Kidney epithelial cell (primary cell): ENCODE measurements at regions not wholly inside any gene's neighbourhood (a gene's known extent, or its start where the extent isn't known, plus 50 kb on each side); places are given as distances from the start of the nearest gene placed in this dataset.
"Not testable (repeated sequence)": the region's sequence is repeated elsewhere in the genome, so short reads cannot be mapped to it uniquely, and the experiment has no call there.

ENCODE experiments used
- DNase-seq: peaks from one replicate; pipeline ENCODE4 v3.0.0-alpha.2; 2010; ENCODE audit warnings: low read depth
- H3K27me3 ChIP-seq: 2 replicates; pipeline ENCODE4 v1.6.0; 2011; ENCODE audit warnings: low read length; ENCODE audit not compliant: control insufficient read depth, insufficient read depth
- H3K36me3 ChIP-seq: 2 replicates; pipeline ENCODE4 v1.5.1; 2011; ENCODE audit warnings: low read length; ENCODE audit not compliant: control insufficient read depth, insufficient read depth
- H3K4me3 ChIP-seq: 2 replicates; pipeline ENCODE4 v1.5.1; 2011; ENCODE audit warnings: low read depth, mild to moderate bottlenecking, control low read depth, low read length
- TF ChIP-seq, protein P1 (sequence below): IDR thresholded peaks from 2 replicates; pipeline ENCODE4 v1.5.1; 2011; ENCODE audit warnings: mild to moderate bottlenecking, moderate library complexity, low read length, control low read depth, inconsistent platforms; ENCODE audit not compliant: insufficient read depth, poor library complexity, severe bottlenecking

DNA sequence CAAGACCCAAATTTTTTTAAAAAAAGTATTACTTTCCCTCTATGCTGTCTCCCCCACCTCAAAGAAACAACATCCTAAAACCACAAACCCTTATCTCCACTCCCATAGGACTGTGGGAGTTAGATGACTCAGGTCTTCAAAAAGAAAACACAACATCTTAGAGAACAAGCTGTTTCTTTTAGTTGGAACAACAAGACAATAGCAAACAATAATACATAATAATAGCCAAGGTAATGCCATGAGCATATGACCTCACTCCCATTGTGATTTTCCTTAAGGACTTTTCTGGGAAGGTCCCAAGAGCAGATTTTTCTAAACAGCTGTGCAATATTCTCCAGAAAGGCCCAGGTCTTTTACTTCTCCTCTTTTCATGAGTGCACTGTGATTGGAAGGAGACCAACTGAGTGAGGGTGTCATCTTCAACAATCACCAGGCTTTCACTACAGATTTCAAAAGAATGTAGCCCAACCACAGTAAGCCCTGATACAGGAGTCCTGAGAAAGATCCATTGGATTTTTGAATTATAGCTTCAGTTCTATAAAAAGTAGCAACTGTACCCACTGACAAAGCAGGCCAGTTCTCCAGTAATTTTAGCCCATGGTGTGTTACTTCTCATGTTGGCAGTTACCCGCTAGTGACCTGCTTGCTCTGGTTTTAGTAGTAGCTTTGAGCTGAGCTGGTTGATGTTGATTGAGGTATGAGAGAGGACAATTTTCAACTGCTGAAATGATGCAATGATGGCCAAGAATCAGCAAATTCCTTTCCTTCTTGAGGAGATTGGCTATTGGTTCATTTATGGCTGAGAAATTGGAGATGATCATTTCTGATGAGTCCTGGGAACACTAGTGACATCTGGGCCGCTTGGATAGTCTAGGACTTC lies 144.5 kb upstream of the TCF4 start:
- no peaks in the 10 kb centered on the region for H3K36me3 ChIP-seq
- H3K27me3 ChIP-seq = no peaks in the 10 kb centered on the region
- no peak overlapping the region for H3K4me3 ChIP-seq
- TF ChIP-seq, protein P1, sequence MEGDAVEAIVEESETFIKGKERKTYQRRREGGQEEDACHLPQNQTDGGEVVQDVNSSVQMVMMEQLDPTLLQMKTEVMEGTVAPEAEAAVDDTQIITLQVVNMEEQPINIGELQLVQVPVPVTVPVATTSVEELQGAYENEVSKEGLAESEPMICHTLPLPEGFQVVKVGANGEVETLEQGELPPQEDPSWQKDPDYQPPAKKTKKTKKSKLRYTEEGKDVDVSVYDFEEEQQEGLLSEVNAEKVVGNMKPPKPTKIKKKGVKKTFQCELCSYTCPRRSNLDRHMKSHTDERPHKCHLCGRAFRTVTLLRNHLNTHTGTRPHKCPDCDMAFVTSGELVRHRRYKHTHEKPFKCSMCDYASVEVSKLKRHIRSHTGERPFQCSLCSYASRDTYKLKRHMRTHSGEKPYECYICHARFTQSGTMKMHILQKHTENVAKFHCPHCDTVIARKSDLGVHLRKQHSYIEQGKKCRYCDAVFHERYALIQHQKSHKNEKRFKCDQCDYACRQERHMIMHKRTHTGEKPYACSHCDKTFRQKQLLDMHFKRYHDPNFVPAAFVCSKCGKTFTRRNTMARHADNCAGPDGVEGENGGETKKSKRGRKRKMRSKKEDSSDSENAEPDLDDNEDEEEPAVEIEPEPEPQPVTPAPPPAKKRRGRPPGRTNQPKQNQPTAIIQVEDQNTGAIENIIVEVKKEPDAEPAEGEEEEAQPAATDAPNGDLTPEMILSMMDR = no peak
- DNase-seq = no peak

DNA sequence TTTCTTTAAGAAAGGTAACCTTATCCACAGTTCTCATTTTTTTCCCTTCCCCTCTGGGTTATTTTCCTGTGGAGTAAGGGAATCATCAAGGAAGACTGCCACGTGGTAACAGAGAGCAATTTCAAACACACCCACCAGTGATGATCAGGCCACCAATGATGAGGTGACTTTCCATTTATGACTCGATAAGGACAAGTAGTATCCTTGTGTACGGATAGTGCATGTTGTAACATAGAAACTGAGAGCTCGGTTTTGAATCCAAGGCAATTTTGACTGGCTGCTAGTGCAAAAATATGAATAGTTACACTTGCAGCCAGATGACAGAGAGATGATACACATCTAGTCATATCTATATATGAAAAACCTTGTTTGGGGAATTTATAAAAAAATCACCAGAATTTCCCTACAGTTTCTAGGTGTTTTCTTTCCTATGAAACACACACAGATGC lies 143.6 kb upstream of the TCF4 start:
- H3K4me3 ChIP-seq = no peak overlapping the region
- H3K36me3 ChIP-seq = no peaks in the 10 kb centered on the region
- DNase-seq = no peak
- H3K27me3 ChIP-seq = no peaks in the 10 kb centered on the region
- TF ChIP-seq, protein P1 = no peak

GRCh38 chr18:55721006-55721405 lies 133.0 kb upstream of the TCF4 start:
- H3K36me3 ChIP-seq, H3K27me3 ChIP-seq, H3K4me3 ChIP-seq, DNase-seq: not testable (repeated sequence)

DNA sequence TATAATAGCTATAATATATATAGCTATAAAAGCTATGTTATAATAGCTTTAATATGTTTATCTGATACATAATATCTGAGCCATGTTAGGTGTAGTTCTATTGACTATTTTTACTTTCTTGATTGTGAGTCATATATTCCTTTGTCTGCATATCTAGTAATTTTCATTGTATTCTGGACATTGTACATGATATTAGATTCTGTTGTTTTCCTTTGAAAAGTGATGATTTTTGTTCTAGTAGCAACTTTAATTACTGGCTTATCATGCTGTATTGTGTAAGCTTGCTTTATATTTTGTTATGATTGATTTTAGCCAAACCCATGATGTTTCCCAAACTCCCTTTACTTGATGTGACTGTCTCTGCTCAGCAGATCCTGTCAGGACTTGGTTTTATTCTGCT lies 125.7 kb upstream of the TCF4 start:
- TF ChIP-seq, protein P1 = no peak
- no peak overlapping the region for H3K4me3 ChIP-seq

GRCh38 chr18:55706898-55707297 lies 118.9 kb upstream of the TCF4 start:
- Histone ChIP-seq H3K27me3 (no peaks in the 10 kb centered on the region), H3K36me3 (no peaks in the 10 kb centered on the region), H3K4me3 (no peak overlapping the region)
- TF ChIP-seq, protein P1 = no peak
- DNase-seq = no peak

More for the DNA sequence above, 125.7 kb upstream of the TCF4 start:
- Histone ChIP-seq H3K27me3 (no peaks in the 10 kb centered on the region), H3K36me3 (no peaks in the 10 kb centered on the region)
- DNase-seq = no peak

DNA sequence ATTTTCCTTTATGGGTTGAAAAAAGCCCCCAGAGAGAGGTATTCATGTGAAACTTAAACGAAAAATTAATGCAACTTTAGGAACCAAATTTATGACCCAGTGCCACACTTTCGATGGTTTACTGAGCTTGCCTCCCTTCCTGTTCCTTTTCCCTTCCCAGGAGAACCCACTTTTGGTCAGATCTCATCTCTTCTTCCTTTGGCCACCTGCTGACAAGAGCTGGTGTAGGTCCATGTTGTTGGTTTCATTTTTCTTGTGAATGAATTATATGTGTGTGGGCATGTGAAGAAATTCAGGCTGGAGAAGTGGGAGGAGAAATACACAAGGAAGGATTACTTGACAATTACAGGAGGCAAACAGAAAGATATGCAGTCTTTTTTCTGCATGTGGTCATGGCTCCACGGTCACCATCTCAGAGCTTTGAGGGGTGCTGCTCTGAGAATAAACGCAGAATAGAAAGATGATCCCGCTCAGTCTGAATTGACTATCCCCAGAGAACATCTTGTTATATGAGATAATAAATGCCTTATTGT lies 111.3 kb upstream of the TCF4 start:
- TF ChIP-seq, protein P1 = no peak
- no peak for DNase-seq
- Histone ChIP-seq H3K36me3 (no peaks in the 10 kb centered on the region), H3K4me3 (no peak overlapping the region), H3K27me3 (no peaks in the 10 kb centered on the region)
